ENCODE measurements at regions not wholly inside any gene's neighbourhood (a gene's known extent, or its start where the extent isn't known, plus 50 kb on each side); places are given as distances from the start of the nearest gene placed in this dataset.

DNA sequence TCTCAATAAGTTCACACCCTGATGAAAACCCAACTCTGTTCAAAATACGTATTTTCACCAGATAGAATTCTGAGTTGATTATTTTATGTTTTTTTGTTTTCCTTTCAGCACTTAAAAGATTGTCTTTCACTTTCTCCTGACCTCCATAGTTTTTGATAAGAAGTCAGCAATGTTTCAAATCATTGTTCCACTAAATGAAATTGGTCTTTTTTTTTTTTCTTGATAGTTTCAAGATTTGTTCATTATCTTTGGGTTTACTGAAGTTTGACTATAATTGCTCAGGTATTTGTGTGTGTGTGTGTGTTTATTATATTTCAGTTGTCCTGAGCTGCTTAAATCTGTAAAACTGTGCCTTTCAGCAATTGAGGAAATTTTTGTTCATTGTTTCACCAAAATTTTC, 498.7 kb downstream of the TLE1 start:
- TF ChIP-seq, protein P1, sequence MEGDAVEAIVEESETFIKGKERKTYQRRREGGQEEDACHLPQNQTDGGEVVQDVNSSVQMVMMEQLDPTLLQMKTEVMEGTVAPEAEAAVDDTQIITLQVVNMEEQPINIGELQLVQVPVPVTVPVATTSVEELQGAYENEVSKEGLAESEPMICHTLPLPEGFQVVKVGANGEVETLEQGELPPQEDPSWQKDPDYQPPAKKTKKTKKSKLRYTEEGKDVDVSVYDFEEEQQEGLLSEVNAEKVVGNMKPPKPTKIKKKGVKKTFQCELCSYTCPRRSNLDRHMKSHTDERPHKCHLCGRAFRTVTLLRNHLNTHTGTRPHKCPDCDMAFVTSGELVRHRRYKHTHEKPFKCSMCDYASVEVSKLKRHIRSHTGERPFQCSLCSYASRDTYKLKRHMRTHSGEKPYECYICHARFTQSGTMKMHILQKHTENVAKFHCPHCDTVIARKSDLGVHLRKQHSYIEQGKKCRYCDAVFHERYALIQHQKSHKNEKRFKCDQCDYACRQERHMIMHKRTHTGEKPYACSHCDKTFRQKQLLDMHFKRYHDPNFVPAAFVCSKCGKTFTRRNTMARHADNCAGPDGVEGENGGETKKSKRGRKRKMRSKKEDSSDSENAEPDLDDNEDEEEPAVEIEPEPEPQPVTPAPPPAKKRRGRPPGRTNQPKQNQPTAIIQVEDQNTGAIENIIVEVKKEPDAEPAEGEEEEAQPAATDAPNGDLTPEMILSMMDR (optimal IDR thresholded peaks at IDR 0.05 in 1 of 3, IDR thresholded peaks at IDR 0.05 in 1 of 3, conservative IDR thresholded peaks at IDR 0.05 in 1 of 3; ENCODE audit: extremely low read depth in 1 of 3, insufficient read depth in 2 of 3, low read length in 3 of 3) = no peak
- no peak for TF ChIP-seq EZH2 (IDR thresholded peaks at IDR 0.05; ENCODE audit: low read length)
